Right ventricle myocardium superior (tissue), 1 donor: ENCODE measurements at regions not wholly inside any gene's neighbourhood (a gene's known extent, or its start where the extent isn't known, plus 50 kb on each side); places are given as distances from the start of the nearest gene placed in this dataset.
"Not testable (repeated sequence)": the region's sequence is repeated elsewhere in the genome, so short reads cannot be mapped to it uniquely, and the experiment has no call there.

ENCODE experiments used
- ATAC-seq: fragments of 200-7000 bp; cut with Tn5 transposase; one replicate; pipeline ENCODE4 v1.9.1; 2020; ENCODE audit warnings: mild to moderate bottlenecking; ENCODE audit not compliant: poor library complexity
- DNase-seq: peaks from one replicate; pipeline ENCODE4 v3.0.0-alpha.2; 2020
- intact Hi-C: fragments of 100-400 bp; cut with DNase I; formaldehyde crosslinking; loops from one replicate; pipeline ENCODE4 v1.11.2; 2022
- donor health status: DM: no; HTN: yes; CAD: no; lungs with severe emphysema.

GRCh38 chr18:54662986-54663385 is 71.9 kb downstream of the DYNAP start:
- ATAC-seq (no peak), DNase-seq (no peak)
- intact Hi-C loops = no loop called here

- DNase-seq, ATAC-seq: not testable (repeated sequence)
- intact Hi-C loops = loop anchor here (10.0 kb wide), 1 partner anchor 225 kb away; no protein-coding TSS in a partner anchor
Observed at GRCh38 chr18:54669701-54670100, 78.7 kb downstream of the DYNAP start.

GRCh38 chr18:54671291-54671881 is 80.3 kb downstream of the DYNAP start:
- intact Hi-C loops = loop anchor here (10.0 kb wide), 1 partner anchor 227 kb away; no protein-coding TSS in a partner anchor
- DNase-seq (no peak), ATAC-seq (no peak)

GRCh38 chr18:54672109-54672508 is 81.1 kb downstream of the DYNAP start:
- no peak for DNase-seq
- intact Hi-C loops = loop anchor here (10.0 kb wide), 1 partner anchor 227 kb away; no protein-coding TSS in a partner anchor

GRCh38 chr18:54672846-54673475 is 81.9 kb downstream of the DYNAP start:
- DNase-seq (no peak), ATAC-seq (no peak)
- intact Hi-C loops = loop anchor here (10.0 kb wide), 1 partner anchor 228 kb away; no protein-coding TSS in a partner anchor

More at GRCh38 chr18:54672109-54672508, 81.1 kb downstream of the DYNAP start:
- ATAC-seq = no peak

- ATAC-seq (no peak), DNase-seq (no peak)
- intact Hi-C loops = loop anchor here (10.0 kb wide), 1 partner anchor 229 kb away; no protein-coding TSS in a partner anchor
Observed at GRCh38 chr18:54673936-54674335, 82.9 kb downstream of the DYNAP start.

- ATAC-seq = no peak
Observed at GRCh38 chr18:54675076-54675475, 84.0 kb downstream of the DYNAP start.

GRCh38 chr18:54679318-54680149 is 88.5 kb downstream of the DYNAP start:
- peak; percentile 67 for ATAC-seq
- no peak for DNase-seq
- intact Hi-C loops = loop anchor here (5.0 to 10.0 kb wide), 2 partner anchors 235 to 303 kb away; no protein-coding TSS in a partner anchor

More at GRCh38 chr18:54675076-54675475, 84.0 kb downstream of the DYNAP start:
- intact Hi-C loops = loop anchor here (5.0 to 10.0 kb wide), 2 partner anchors 230 to 307 kb away; no protein-coding TSS in a partner anchor
- DNase-seq = no peak

- DNase-seq = no peak
- intact Hi-C loops = no loop called here
- ATAC-seq = peak; percentile 48
Observed at GRCh38 chr18:54684784-54685183, 93.7 kb downstream of the DYNAP start.

GRCh38 chr18:54689319-54689718 is 98.3 kb downstream of the DYNAP start:
- intact Hi-C loops = no loop called here
- DNase-seq (no peak), ATAC-seq (no peak)

- intact Hi-C loops = no loop called here
- DNase-seq (no peak), ATAC-seq (no peak)
Observed at GRCh38 chr18:54690198-54690597, 99.2 kb downstream of the DYNAP start.

- DNase-seq (no peak), ATAC-seq (no peak)
- intact Hi-C loops = no loop called here
Observed at GRCh38 chr18:54692463-54692862, 101.4 kb downstream of the DYNAP start.

GRCh38 chr18:54696616-54697293 is 105.7 kb downstream of the DYNAP start:
- no peak for ATAC-seq
- DNase-seq = no peak
- intact Hi-C loops = no loop called here

GRCh38 chr18:54700580-54700979 is 109.5 kb downstream of the DYNAP start:
- no peak for ATAC-seq
- intact Hi-C loops = no loop called here
- DNase-seq = no peak

GRCh38 chr18:54702686-54703085 is 111.6 kb downstream of the DYNAP start:
- no peak for ATAC-seq
- intact Hi-C loops = no loop called here
- DNase-seq = no peak

GRCh38 chr18:54710074-54710899 is 118.0 kb upstream of the RAB27B start:
- no peak for ATAC-seq
- intact Hi-C loops = no loop called here
- DNase-seq = no peak

- no peak for DNase-seq
- no peak for ATAC-seq
- intact Hi-C loops = no loop called here
Observed at GRCh38 chr18:54710900-54711281, 117.4 kb upstream of the RAB27B start.

GRCh38 chr18:54712306-54712705 is 116.0 kb upstream of the RAB27B start:
- DNase-seq (no peak), ATAC-seq (no peak)
- intact Hi-C loops = no loop called here
